EL (cell line): ENCODE measurements at regions not wholly inside any gene's neighbourhood (a gene's known extent, or its start where the extent isn't known, plus 50 kb on each side); places are given as distances from the start of the nearest gene placed in this dataset.
"Not testable (repeated sequence)": the region's sequence is repeated elsewhere in the genome, so short reads cannot be mapped to it uniquely, and the experiment has no call there.

ENCODE experiments used
- DNase-seq: peaks from one replicate; pipeline ENCODE4 v3.0.0-alpha.2; 2016

DNA sequence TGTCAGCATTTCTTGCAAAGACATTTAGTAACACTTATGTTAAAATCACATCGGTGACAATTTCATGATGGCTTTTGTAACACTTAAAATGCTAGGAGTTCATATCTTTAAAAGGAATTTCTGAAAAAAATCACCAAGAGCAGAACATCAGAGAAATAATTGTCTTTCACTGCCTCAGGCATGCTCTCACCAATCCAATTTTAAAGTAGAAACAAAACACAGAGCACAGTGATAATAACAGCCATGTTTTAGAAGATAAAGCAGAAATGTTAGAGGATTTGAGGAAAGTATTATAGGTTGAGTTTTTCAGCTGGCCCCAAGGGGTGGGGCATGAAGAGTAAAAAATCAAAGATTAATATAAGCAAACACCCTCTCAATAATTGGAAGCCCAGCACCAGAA lies 1037.6 kb downstream of the DSC3 start:
- no peak for DNase-seq

DNA sequence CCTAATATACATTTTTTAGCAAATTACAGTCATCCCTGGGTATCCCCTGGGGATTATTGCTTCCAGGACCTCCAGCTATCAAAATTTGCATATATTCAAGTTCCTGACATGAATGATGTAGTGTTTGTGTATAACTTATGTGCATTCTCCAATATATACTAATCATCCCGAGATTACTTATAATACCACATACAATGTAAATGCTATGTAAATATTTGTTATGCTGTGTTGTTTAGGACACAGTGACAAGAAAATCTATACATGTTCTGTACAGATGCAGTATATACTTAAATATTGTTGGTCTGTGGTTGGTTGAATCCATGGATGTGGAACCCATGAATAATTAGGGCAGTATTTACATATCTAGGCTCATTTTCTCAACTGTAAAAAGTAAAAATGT lies 1060.3 kb downstream of the DSC3 start:
- no peak for DNase-seq

DNA sequence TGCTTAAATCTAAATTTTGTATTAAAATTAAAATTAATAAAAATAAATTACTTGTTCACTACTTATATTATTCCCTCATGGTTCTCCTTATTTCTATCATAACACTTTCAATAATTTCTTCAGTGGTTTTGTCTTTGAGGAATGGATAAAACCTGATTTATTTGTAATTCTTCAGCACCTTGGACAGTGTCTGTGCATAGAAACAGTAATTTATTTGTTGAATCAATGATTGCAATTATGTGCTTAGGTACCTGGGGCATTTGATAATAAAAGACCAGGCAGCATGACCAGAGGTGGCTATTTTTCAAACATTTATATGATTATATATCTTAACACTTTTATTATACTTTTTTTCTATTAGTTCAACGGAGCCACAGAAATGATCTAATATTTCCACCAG lies 1062.7 kb downstream of the DSC3 start:
- no peak for DNase-seq

DNA sequence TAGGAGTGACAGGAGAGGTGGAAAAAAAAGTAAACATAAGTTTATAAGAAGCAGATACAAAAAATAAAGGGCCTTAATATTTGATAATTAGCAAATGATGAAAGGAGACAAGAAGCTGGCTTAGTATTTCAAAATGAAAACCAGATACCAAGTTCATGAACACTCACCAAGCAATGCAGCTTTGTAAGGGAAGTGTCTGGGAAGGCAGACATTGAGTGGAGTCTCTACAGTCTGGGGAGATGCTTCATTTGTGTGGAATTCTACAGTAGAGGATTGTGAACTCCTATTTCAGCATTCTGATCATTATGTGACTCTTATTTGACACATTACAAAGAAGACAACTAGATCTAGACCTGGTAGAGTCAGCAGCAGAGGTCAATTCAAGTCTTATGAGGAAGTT lies 1072.7 kb downstream of the DSC3 start:
- DNase-seq: no peak

DNA sequence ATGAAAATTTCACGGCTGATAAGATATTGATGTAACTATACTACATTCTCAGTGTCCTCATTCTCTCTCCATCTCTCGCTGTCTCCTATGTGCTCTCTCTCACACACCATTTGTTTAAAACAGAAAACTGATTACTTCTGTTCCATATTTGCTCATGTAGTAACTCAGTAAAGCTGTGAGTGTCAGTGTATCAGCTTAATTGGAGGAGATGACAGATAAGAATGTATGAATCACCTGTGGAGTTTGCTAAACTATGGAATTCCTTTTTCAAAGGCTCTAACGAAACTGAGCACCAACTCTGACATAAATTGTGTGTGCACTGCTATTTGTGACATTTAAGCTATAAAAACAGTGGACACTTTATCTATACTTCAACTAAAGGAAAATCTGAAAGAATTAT lies 1080.0 kb downstream of the DSC3 start:
- DNase-seq: peak; percentile 2

DNA sequence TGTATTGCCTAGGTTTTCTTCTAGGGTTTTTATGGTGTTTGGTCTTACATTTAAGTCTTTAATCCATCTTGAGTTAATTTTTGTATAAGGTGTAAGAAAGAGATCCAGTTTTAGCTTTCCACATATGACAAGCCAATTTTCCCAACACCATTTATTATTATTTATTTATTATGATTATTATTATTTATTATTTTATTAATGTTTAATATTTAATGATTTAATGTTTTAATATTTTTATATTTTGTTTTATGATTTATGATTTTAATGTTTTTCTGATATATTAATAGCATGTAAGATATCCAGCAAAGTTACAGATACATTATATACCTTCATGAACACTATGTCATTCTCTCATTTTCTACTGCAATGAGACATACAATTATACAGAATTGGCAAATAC lies 1082.0 kb downstream of the DSC3 start:
- DNase-seq: no peak

DNA sequence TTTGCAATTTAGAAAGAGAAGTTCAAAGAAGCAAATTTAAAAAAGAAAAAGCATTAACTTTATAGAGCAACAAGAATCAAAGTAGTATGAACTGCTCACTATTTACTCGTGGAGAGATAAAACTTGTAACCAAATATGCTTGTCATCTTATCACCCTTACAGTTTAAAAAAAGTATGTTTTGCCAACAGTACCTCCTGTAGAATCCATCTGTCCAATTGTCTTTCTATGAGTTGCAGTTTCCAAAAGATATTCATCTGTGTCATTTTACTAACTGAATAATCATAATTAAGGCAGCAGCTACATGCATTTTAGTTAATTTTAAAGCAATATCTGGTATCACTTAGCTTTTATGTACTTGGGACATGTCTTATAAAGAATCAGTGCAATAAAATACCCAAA lies 1112.3 kb downstream of the DSC3 start:
- no peak for DNase-seq

DNA sequence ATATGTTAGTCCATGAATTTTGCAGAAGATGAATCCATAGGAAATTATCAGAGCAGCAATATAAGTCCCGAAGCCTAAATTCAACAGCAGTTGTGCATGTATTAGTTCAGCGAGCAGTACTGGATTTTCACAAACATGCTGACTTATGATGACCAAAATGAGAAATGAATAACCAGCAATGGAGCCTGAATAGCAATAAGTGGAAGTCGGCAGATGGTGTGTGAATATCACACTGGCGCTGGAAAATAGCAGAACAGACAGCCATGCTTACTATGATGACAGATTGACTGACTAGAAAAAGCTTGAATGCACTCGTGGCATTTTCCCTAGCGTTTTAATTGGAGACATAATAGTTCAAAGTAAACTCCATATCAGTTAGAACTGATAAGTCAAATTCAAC lies 1114.5 kb downstream of the DSC3 start:
- no peak for DNase-seq

DNA sequence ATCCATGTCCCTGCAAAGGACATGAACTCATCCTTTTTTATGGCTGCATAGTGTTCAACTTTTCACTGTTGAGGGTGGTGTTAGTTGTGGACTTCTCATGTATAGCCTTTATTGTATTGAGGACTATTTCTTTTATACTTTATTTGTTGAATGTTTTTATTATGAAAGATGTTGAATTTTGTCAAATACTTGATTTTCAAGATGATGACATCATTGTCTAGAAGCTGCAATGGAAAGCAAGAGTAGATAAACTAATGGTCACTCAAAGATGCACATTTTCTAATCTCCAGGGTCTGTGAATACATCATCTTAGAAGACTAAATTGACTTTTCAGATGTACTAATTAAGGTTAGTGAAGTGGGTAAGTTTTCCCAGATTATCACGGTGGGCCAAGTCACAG lies 1117.0 kb downstream of the DSC3 start:
- DNase-seq: no peak

DNA sequence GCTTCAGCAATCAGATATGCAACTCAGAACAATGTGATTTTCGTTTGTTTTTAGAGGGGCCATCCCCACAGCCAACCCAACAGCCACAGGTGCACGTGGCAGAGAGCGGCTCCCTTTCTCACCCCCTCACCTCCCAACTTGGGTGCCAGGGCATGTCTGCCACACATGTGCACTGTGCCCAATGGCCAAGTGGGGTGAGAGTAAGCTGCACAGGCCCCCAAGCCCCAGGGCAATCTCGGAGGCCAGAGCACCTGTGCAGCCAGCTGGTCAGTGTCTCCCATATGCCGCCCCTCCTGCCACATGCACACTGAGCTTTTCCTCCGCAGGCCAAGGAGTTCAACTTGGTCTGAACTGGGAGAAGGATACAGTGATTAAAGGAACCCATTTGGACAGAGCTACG lies 1130.2 kb downstream of the DSC3 start:
- DNase-seq: no peak

DNA sequence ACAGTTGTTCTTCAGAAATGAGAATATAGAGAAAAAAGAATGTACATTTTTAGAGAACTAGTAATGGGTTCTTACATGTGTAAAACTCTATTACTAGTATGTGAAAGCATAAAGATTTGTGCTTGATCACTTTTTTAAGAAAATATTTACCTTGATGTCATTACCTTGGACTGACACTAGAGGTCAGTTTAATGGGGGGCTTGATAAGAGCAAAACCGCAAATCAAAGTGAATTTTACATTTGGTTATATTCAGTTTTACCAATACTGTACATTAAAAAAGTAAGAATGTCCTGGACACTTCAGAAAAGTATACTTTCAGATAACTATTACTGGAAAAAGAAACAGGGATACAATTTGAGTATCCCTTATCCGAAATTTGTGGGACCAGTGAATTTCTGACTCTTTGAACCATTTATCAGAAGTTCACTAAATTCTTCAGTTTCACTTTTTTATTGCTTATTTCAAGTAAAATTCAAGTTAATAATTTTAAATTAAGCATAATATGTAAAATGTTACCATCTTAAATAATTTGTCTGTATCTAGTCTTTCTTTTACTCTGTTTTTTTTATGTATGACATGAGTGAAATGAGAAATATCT lies 1149.5 kb downstream of the DSC3 start:
- no peak for DNase-seq

DNA sequence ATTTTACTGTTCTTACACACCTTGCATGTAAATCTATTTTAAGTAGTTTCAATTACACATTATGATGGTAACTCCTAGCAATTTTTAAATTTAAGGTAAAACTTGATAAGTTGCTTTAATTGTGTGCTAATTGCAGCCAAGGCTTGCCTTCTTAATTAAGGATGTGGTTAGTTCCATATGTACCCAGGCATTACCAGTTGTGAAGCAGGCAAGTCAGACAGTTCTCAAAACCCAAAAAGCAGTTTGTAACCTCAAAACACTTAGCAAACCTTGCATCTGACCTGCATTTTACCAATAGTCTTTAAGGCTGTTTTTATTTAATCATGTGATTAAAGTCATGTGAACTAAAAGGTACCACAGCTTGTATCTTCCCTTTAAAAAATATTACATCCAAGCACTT lies 1159.4 kb downstream of the DSC3 start:
- DNase-seq: no peak

DNA sequence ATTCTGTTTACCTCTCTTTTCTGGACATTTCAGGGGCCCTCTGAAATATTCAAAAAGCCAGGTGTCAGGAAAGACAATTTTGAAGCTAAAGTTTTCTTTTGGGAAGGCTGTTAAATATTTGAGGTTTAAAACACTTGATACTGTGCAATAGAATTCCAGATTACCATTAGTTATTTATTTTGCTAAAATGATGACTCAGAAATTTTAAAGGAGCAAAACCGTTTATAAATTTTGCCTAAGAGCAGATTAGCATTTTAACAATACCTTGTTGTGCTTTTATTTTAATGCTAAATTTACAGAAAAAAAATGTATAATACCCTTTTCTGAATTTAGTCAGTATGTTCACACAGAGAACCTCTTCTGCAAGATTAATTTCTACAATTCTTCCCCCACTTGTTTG lies 1159.9 kb downstream of the DSC3 start:
- no peak for DNase-seq

DNA sequence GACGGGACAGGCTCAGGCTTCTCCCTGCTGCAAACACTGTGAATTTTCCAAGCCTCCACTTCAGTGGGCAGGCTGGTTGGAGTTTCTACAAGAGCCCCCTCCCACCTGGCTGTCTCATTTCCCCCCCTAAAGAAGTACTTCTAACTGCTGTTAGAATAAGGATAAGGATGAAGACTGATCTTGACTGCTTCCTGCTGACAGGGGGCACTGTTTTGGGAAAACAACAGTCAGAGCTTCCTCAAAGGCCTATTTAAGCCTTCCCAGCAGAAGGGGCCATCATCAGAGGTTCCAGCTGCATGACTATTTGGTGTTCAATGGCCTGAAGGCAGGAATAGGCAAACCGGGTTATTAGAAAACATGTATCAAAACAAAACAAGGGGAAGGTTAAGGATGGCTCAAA lies 1162.8 kb downstream of the DSC3 start:
- DNase-seq: no peak

DNA sequence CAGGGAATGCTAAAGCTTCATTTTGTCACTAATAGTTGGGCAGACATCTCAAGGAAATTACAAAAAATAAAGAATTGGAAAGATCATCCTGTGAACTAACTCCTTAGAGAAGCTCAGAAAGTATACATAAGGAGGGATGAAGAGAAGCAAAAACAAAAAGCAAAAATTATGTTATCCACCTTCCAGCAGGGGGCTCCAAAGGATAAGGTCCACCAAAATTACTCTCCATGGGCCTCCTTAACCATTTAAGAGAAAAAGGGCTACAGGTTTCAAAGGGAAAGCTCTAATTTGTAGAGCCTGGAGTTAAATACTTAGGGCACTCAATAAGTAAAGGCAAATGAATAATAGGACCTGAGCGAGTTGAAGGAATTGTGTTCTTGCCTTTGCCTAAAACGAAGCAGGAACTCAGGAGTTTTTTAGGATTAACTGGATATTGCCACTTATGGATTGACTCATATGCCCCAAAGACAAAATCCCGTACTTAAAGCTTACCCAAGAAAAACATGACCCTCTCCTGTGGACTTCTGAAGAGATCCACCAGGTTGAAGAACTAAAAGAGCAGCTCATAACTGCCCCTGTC lies 1167.9 kb downstream of the DSC3 start:
- peak; percentile 50 for DNase-seq

DNA sequence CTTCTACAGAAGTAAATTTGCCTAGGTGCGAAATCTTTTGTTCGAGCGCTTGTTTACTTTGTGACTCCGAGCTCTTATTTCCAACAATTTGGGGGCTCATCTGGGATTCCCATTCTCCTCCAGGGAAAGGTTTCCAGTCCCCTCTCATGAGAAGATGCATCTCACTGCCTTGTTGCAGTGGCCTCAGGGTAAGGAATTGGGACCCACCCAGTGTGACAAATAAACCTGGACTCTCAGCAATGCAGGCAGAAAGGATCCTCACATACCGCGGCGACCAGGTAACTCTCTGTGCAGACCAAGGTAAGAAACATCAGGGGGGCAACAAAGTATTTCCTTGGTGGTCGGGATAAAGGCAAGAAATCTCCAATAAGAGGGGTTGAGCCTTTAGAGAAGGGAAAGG lies 1169.3 kb downstream of the DSC3 start:
- no peak for DNase-seq

DNA sequence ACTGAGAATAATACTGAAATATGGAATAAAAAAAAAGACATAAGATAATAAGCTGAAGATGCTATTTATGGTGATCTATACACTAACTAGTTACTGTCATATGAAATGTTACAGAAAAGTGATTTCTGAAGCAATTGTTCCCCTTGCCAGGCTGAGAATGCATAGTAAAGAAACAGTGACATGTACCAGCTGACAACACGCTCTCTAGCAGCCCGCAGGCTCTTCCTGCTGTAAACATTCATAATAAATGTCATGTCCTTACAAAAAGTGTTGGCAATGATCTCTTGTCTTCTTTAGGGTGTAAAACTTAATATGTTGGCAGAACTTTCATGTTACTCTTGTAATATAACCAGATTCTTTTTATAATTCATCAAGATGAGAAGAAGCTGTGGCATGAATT lies 1171.3 kb downstream of the DSC3 start:
- DNase-seq: no peak

DNA sequence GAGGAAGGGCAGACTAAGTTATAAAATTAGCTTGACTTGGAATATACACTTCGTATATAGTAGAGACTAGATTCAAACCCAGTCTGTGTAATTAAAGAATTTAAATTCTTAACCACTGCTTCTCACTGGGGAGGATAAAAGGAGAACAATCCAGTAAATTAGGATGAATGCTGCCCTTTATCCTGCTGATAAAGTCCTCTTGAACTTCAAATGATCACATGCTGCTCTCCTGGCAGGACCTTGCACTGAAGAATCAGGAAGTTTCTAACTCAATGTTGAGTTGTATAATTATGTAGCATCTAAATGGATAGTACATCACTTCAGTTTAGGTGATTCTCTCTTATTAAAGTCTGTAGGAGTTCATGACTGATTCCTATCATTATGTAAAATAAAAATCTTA lies 1179.7 kb downstream of the DSC3 start:
- DNase-seq: no peak

DNA sequence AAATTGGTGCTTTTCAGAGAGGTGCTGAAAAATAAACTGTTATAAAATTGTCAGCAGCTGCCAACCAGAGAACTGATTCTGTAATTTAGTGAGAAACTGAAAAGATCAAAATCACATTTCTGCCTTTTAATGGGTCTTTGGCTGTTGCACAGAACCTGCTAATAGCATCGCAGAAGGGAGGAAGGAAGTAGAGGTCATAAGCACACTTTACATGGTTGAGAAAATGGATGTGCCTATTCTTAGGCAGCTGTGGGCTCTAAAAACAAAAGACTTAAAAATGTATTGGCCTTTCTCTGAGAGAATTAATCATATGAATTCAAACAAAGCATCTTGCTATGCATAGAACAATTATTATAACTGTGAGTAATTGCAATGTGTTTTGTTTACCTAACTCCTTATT lies 1186.9 kb downstream of the DSC3 start:
- no peak for DNase-seq

DNA sequence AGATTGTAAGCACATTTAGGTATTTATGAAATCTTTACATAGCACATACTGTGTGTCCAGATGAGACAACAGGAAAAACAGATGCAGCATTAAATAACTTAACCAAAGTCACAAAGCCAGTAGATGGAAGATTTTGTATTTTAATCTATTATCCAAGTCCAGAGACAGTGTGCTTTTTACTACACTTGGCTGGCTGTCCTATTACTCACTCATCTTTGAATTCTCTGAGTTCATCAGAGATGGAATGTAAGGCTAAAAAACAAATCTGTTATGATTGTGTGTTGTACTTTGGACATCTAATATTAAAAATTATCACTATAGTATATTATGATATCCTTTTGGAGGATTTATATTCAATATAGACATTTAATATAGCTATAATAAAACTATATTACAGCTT lies 1189.4 kb downstream of the DSC3 start:
- peak; percentile 13 for DNase-seq

DNA sequence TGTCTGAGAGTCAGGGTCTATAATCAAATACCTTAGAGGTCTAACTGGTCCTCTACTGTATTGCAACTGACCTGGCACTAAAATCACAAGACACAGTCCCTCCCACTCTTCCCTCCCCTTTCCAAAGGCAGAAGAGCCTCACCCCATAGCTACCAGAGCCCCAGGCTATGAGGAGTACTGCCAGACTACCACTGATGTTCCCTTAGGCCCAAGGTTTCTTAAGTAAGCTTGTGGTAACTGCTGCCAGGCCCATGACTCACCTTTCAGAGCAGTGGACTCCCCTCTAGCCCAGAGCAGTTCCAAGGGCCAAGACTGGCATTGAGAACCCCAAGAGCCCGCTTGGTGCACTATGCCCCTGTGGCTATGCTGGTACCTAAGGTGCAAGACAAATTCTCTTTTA lies 1193.4 kb downstream of the DSC3 start:
- DNase-seq: peak; percentile 70

DNA sequence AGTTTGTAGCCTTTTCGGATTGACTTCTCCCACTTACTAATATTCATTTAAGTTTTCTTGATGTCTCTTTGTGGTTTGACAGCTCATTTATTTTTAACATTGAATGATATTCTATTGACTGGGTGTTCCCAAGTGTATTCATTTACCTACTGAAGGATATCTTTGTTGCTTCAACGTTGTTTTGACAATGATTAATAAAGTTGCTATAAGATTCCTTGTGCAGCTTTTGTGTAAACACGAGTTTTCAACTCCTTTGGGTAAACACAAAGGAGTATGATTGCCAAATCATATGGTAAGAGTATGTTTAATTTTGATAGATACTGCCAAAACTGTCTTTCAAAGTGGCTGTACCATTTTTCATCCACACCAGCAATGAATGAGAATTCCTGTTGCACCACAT lies 1200.9 kb downstream of the DSC3 start:
- DNase-seq: no peak

DNA sequence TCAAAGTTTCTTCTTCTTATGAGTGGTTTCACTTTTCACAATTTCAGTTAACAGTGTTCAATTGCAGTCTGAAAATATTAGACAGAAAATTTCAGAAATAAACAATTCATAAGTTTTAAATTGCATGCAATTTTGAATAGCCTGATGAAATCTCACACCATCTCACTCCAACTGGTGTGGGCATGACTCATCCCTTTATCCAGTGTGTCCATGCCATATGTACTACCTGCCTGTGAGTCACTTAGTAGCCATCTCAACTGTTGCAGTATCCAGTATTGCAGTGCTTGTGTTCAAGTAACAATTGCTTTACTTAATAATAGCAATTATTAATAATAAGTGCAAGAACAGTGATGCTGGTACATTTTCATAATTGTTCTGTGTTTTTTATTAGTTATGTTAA lies 1202.5 kb downstream of the DSC3 start:
- DNase-seq: peak; percentile 77

DNA sequence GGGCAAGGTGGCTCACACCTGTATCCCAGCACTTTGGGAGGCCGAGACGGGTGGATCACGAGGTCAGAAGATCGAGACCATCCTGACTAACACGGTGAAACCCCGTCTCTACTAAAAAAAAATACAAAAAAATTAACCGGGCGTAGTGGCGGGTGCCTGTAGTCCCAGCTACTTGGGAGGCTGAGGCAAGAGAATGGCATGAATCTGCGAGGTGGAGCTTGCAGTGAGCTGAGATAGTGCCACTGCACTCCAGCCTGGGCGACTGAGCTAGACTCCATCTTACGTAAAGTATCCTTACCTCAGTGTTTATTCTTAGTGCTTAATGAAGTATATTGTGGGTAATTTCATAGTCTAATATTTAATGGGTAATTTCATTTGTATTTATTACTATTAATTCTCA lies 1203.6 kb downstream of the DSC3 start:
- not testable (repeated sequence) for DNase-seq

DNA sequence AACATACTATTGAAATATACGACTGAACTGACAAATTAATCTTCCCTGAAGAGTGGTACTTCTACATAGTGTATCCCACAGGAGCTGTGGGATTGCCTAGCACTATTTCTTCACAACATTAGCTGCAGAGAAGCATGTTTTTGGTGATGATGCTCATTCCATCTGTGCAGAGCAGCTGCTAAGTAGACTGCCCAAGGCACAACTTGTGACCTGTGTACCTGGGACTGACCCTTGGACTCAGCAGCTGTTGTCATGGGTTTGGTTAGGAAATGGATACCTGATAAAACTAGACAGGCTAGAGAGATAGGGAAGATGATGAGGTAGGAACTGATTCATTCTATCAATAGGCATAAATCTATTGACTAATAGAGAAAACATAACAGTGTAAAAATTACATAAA lies 1204.0 kb downstream of the DSC3 start:
- no peak for DNase-seq

DNA sequence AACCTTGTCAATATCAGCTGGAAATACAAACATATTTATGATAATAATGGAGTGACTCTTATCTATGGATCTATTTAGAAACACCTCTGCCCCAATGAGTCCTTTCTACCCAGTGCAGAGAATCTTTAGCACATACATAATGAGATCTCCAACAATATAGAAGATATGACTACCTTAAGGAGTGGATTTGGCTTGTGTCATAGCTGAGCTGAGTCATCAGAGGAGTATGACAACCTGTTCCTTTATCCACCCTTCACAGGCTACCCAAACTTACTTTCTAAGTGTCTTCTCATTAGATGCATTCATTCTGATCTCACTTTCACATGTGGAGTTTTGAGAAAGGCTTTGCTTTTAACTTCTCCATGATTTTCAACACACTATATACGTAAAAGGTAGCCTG lies 1218.9 kb downstream of the DSC3 start:
- peak; percentile 3 for DNase-seq
